Stimulated activated CD4-positive, alpha-beta T cell treated with anti-CD3 and anti-CD28 coated beads, Interleukin-2, amount 100 ng/mL, for 48 hours (primary cell): ENCODE measurements at regions not wholly inside any gene's neighbourhood (a gene's known extent, or its start where the extent isn't known, plus 50 kb on each side); places are given as distances from the start of the nearest gene placed in this dataset.
"Not testable (repeated sequence)": the region's sequence is repeated elsewhere in the genome, so short reads cannot be mapped to it uniquely, and the experiment has no call there.

Source experiments
- DNase-seq, 2 donors: peaks; one replicate each; pipeline ENCODE4 v3.0.0-alpha.2; 2020

DNA sequence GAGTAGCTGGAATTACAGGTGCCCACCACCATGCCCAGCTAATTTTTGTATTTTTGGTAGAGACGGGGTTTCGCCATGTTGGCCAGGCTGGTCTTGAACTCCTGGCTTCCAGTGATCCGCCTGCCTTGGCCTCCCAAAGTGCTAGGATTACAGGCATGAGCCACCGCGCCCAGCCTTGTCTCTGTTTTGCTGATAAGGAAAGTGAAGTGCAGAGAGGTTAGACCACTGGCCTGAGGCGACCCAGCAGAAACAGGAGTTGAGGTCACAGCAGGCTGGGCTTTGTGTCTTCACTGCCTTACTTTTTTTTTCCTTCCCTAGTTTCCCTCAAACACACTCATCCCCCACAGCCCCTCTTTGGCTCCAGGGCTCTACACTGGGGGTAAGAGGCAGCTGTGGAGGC lies 93.0 kb upstream of the CIBAR2 start:
- not testable (repeated sequence) for DNase-seq

DNA sequence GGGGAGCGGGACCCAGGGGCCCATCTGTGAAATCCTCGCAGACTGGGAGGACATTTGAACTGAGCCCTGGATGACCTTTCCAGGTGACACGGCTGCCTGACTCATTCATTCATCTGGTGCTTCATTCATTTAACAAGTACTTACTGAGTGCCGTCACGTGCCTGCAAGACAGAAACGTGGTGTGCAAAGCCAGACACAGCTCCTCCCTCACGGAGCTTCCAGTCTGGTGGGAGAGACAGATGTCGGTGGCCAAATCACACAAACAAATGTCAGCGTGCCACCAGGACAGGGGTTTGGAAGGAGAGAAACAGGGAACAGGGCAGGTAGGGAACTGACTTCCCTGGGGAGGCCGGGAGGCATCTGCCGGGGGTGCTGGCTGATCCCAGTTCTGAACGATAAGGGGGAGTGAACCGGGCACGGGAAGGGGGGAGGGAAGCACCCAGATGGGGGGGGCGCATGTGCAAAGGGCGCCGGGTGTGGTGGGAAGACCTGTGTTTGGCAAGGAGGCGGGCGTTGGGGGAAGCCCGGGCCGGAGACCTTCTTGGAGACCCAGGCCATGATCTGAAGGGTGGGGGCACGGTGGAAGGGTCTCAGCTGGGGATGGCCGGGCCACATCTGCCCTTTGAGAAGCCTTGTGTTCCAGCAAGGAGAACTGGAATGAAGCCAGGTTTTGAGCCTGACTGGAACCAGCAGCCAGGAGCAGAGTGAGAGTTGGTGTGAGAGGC lies 93.6 kb upstream of the CIBAR2 start:
- DNase-seq: no peak

DNA sequence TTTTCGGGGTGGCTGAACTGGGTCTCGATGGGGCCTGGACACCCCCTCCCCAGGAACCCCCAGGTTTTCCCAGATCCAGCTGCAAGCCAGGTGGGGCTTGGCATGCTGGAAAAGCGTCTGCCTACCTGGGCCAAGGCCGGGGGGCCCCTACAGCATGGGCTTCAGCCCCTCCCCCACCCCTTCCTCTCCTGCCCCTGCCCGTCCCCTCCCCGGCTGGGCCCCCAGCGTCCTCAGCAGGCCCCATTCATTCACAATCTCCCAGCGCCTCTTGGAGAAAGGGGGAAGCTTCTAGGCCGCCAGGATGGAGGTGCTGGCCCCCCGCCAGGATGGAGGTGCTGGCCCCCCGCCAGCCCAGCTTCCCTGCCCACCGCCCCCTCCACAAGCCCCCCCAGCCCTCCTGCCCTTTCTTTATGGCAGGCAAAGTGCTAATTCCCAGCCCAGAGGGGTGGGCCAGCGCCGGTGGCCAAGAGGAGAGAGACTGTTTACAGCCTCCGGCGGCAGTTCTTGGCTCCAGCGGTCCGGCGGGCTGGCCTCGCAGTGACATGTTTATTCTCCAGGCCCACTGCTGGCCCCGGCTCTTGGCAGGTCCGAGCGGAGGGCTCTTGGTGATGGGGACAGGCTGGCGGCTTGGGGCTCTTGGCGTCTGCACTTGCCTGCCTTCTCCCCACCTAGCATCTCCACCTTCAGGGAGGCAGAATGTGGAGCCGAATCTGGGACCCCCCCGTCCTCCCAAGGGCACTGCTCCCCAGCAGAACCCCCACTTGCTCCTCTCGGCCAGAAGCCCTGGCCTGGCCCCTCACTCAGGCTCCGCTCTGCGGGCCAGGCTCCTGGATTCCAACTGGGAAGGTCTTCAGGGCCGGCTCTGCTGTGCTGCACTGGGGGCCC lies 94.4 kb upstream of the CIBAR2 start:
- DNase-seq: no peak

DNA sequence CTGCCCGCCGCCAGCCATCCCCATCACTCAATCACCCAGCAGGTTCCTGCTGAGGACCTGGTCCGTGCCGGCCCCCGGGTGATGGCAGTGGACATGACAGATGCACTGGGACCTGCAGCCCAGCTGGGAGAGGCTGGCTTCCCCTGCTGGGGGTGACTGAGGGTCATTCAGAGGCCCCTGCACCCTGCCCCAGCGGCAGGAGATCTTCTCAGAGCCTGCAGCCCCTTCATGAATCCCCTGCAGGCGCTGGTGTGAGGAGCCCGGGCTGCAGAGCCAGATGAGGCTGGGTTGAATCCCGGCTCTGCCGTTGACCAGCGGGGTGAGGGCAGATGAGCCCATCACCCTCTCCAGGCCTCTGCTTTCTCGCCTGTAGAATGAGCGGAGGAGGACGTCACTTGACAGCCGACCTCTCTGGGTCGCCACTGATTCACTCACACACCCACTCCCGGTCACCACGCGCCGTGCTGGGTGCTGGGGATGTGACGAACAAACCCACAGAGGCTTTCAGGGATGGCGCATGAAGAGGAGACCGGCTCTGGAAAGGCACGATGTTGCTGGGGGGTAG lies 95.2 kb upstream of the CIBAR2 start:
- no peak for DNase-seq

DNA sequence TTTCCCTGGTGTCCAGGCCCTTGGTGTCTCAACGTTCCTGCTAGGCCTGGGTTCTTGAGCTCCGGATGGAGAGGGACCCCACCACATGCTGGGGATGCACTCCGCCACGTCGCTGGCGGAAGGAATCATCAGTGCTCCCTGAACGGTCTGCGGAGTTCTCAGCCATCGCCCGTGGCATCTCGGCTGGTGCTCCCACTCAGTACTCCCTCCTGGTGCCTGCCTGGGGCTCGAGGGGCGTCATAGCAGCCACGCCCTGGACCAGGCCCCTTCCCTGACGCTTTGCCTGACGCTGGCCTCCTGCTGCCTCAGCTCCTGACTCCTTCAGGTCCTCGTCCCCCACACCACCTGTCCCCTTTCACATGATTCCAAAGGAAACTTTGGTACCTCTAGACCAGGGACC lies 95.9 kb upstream of the CIBAR2 start:
- DNase-seq: no peak

DNA sequence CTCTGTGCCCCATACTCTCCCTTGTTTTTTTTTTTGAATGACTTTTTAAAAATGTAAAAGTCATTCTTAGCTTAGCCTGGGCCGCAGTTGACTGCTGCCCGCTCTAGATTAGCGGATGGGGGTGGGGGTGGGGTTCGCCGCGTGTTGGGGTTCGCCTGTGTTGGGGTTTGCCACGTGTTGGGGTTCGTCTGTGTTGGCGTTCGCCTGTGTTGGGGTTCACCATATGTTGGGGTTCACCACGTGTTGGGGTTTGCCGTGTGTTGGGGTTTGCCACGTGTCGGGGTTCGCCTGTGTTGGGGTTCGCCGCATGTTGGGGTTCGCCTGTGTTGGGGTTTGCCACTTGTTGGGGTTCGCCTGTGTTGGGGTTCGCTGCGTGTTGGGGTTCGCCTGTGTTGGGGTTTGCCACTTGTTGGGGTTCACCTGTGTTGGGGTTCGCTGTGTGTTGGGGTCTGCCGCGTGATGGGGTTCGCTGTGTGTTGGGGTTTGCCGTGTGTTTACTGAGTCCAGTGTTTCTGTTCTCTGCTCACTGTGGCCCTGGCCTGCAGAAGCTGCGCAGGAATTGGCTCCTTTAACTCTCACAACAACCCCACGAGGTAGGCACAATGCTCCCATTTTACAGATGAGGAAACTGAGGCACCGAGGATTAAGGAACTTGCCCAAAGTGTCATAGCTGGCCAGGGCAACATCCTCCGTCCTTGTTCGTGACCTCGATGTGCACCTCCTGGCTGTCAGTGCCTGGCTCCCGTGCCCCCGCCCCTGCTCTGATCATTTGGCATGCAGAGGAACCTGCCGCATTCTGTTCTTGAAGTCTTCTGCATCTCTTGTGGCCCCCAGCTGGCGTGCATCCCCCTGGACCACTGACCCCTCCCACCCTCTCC lies 96.6 kb upstream of the CIBAR2 start:
- DNase-seq: no peak

DNA sequence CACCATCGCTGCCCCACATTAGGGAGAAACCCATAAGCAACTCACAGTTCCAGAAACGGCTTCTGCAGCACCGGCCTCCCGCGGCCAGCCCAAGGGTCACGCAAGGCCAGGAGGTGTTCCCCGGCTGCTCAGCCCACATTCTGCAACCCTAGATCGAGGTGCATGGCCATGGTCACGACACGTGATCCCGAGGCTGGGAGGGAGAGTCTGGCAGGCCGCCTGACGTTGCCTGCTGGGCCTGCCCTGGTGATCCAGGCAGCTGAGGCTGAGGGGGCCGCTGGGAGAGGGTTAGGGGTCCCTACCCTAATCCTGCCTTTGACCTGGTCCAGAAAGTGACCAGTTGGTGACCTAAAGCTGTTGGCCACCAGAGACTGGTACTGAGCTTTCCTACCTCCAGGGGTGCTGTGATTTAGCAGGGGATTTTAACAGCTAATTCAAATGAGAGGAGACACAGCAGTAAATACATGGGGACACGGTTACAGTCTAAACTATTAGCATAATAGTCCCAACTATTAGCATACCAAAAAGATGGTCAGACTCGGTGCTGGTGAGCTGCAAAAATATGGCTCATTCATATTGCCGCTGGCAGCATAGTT lies 97.4 kb upstream of the CIBAR2 start:
- no peak for DNase-seq

DNA sequence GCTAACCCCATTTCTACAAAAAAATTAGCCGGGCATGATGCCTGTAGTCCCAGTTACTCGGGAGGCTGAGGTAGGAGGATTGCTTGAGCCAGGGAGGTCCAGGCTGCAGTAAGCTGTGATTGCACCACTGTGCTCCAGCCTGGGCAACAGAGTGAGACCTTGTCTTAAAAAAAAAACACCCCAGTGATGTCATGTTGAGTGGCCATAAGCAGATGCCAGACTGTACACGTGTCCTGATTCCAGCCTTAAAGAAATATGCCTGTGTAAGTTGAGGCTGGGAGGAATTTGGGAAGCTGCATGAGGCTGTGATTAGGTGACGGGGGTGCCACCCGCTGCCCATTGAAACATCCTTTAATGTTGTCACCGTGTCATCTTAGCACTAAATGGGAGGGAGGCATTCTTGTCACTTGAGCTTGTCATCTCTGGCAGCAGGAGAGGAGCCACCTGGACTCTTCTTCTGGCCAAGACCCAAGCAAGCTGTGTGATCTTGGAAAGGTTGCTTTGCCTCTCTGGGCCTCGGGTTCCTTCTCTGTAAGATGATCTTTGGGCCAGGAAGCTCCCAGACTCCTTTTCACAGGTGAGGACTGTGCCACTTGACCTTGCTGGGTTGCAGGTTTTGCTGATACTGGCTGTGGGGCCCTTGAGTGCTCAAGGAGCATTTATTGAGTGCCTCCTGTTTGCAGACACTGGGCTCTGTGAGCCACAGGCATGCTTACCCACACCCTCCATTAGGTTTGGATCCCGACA lies 98.3 kb upstream of the CIBAR2 start:
- DNase-seq: no peak

DNA sequence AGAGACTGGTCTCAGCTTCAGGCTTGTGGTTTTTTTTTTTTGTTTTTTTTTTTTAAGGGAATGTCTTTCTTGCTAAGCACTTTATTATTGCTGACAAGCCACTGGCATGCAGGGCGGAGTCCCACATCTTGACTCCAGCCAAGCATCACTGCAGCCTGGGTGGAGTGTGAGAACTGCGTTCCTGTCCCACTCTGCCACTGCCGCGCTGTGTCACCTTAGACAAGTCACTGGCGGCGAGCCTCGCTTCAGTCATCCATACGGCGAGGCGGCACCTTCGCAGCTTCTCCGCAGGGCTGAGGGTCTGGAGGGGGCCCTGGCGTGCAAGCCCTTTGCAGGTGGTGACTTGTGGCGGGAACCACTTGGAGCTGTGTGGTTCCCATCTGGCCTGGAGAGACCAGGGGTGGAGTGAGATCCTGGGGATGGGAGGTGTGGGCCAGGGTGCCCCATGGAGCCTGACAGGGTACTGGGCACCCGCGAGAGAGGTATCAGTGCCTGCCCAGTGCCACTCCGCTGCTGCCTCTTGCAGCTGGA lies 99.1 kb upstream of the CIBAR2 start:
- DNase-seq: no peak

DNA sequence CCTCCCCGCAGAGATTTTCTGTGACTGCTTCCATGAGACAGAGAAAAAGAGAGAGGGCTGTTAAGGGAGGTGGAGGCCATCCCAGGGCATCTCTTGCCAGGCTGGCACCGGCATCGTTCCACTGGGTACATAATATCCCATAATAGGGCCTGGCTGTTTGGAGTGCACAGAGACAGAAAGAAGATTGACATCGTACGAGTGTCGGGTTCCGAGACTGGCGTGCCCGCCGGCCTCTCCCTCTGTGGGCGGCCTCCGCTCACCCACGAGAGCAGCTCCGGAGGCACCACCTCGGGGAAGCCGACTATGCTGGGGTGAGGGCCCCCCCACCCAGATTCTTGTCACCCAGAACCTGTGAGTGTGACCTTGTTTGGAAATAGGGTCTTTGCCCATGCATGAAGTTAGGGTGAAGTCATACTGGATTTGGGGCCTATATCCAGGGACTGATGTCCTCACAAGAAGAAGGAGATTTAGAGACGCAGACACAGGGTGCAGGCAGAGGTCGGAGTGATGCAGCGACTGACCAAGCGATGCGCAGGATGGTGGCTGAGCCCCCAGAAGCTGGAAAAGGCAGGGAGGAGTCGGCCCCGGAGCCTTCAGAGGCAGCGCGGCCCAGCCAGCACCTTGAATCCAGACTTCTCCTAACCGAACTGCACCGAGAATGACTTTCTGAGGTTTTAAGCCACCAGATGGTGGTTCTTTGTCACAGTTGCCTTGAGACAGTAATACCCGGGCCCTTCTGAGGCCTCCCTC lies 101.8 kb upstream of the CIBAR2 start:
- no peak for DNase-seq

DNA sequence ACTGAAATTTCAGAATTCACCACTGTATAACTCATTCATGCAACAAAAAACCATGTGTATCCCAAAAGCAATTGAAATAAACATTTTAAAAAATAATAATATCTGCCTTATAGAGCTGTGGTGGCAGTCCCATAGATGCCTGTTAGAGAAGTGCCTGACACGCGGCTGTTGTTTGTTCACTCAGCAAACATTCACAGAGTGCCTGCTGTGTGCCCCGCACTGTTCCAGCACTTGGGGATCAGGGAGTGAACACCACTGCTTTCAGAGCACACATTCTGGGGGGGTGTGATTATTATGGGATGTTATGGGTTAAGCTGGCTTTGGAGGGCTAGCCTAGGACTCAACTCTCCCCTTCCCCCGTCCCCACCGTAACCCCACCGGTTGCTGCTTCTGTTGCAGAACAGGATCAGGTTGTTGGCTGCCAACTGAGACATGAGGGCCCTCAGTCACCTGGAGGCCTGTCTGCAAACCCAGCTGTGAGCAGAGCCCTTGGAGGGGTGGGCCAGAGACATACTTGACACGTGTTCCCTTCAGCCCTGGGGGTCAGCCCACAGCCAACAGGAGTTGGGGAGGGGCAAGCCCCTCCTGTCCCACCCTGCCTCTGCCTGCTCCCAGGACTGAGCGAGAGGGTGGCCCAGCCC lies 103.3 kb upstream of the CIBAR2 start:
- DNase-seq: no peak

DNA sequence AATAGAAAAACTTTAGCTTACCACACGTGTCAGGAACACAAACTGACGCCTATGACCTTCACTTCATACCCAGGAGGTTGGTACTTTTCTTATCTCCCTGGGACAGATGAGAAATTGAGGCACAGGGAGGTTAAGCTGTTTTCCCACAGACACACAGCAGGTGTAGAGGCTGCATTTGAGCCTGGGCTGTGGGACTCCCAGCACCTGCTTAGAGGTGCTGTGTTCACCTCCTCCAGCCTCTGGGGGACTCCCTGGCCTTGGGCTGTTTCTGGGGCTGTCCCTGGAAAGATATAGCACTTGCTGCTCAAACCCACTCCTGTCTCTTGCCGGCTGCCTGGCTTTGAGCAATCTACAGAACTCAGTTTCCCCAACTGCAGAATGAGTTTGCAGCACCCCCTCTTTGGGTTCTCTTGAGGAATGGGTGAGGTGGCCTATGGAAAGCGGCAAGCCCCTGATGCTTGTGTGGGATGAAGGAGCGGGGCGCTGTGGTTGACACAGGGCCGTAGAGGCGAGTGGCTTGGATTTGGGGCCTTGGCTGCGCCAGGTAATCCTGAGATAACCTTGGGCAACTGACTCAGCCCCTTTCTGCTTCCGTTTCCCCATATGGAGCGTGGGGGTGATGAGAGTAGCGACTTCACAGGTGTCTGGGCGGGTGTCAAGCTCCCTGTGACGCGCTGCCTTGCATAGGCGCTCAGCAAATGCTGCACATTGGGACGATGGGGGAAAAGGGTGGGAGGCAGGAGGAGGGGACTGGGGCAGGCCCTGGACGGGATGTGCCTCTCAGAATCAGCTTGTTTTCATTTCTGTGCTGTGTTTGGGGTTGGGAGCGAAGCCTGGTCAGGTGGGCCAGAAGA lies 104.5 kb upstream of the CIBAR2 start:
- peak in 1 of 2 donors; percentile 7 for DNase-seq

DNA sequence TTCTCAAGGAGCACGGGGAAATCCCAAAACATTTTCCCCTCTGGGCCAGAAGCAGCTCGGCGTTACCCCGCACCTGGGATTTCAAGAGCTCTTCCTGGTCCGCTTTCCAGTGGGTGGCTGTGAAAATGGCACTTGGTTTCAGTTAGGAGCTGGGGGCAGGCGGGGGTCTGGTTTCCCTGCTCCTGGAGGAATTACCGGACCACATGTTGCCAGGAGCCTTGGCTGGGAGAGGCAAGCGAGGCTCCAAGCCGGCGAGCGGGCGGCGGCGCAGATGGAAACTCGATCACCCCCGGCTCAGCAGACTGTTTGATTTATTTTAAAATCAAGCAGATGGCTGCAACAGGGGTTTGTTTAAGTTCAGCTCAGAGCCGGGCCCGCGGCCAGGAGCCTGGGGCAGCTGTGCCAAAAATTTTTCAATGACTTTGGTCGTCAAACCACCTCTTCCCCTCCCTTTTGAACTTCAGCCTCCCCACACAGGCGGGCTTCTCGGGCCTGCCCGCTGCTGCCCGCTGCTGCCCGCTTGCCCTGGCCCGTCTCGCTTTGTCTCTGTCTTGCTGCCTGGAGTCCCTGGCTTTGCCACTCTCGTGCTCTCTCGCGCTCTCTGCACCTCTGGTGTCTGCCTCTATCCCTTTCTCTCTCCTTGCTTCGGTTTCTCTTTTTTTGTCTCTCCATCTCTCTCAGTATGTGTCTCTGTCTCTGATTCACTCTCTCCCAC lies 108.0 kb upstream of the CIBAR2 start:
- no peak for DNase-seq

DNA sequence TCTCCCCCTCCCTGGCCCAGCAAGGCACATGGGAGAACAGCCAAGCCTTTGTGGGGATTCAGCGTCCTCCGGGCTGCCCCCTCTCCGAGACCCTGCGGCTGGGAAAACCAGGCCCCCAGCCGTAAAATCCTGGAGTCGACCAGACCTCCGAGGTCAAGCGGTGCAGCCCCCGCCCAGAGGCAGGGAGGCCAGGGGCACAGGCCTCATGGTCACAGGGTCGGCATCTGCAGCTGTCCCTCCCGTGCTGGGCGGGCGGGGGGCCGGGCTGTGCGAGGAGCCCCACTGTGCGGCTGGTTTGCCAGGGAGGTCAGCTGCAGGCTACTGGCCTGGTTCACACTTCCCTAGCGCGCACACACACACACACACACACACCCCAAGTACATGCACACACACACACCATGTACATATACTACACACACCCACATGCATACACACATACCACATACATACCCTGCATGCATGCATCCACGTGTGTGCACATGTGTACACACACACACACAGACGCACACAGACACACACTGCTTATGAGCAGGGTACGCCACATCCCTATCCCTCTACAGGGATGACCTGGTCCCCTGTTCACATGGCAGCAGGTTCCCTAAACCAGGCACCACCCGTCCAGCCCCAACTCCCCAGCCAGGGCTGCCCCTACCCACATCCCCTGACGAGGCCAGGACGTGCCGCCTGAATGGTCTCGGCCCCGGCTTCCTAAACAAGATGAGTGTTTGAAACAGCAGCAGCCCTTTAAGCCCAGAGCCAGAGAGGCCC lies 108.9 kb upstream of the CIBAR2 start:
- no peak for DNase-seq

DNA sequence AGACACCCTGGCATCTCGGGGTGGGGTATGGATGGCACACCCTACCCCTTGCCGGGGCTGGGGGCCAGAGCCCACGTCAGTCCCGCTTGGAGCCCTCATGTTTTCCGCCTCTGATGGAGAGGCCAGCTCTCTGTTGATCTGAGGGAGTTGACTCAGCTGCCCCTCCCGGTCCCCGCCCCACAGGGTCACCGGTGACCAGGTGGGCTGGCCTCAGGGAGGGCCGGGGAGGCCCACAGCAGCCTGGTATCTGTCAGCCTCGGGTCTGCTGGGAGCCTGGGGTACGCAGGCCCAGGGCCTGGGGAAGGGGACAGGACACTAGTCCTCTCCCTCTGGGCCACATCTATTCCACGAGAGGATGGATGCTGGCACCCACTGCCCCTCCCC lies 109.5 kb upstream of the CIBAR2 start:
- DNase-seq: no peak

DNA sequence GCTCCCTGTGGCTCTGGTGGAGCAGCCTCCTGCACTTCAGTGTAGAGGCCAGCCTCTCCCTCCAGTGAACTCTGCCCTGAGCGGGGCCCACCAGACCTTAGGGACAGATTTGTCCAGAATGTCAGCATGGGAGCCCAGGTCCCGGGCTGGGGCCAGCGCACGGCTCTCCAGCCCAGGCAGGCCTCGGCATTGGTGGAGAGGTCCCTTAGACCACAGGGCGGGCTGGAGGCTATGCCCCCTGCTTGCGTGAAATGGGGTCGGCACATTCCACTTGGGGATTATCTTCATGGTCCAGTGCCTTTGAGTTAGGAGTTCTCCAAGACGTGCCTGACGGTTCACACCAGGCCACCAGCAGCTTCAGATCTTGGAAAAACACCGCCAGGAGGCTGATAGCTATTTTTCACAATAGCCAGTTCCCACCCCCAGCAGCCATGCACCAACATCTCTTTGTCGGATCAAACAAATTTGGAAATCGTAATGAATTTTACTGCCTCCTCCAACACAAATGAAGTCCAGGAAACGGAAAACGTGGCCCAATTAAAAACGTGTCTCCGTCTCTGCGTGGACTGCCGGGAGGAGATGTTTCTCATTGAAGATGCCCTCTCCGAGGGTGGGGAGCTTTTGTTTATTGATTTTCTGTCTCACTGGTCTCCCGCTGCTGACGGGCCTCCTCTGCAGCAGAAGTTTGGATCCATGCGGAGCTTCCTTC lies 110.0 kb upstream of the CIBAR2 start:
- no peak for DNase-seq

DNA sequence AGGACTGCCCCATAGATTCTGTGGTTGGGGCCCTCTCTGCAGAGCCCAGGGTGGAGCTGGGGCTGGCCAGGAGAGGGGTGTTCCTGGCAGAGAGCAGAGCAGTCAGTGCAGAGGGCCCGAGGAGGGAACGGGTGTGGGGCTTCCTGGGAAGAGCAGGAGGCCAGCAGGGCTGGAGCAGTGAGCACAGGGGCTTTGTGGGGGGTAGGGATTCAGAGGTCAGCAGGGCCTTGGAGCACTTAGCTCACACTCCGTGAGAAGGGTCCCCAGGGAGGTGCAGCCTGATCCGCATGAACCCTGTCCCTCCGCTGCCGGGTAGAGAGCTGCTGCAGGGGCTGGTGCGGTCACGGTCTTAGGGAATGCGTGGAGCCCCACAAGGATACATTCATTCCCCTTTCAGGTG lies 113.0 kb upstream of the CIBAR2 start:
- DNase-seq: no peak
